ENCODE measurements at regions not wholly inside any gene's neighbourhood (a gene's known extent, or its start where the extent isn't known, plus 50 kb on each side); places are given as distances from the start of the nearest gene placed in this dataset.

DNA sequence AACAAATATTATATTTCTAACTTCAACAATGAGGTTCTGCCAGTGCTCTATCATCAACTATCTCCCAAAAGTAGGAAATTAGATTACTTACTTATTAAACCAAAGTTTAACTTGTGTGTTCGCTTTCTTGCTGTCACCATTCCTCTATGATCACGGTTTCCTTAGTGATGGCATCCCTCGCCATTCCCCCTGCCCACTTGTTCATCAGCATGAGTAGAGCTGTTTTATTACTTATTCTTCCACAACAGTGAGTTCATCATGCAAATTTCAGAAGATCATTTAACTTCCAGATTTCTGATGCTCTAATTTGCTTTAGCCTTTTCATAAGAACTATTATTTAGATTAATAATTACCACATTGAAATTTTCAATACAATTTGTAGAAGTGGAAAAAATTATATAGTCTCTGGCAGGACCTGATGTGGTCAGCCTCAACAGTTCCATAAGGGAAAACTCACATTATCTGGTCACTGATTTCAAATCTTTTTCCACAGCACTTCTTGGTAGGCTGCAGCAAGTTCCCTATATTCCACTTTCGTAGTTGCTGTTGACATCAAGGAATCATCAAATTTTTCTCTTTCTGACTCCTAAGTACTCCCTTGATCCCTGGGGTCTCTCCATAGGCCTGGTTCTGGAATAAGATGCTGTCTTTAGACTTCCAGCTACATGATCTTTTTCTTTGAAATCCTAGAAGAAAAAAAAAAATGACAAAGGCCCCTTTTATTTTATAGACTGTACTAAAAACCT is 174.6 kb downstream of the RASSF9 start:
- ChIA-PET POLR2A (no interaction called here), CTCF (ENCODE audit: unreplicated experiment) (no interaction called here)
- Histone ChIP-seq H4K20me1 (ENCODE audit: insufficient read depth, low read length) (no peaks in the 10 kb centered on the region), H3K9me3 (ENCODE audit: low read length) (no peaks in the 10 kb centered on the region), H3K9me2 (ENCODE audit: insufficient read depth, low read length) (no peaks in the 10 kb centered on the region), H3K4me1 (ENCODE audit: insufficient read depth, low read length, poor library complexity, severe bottlenecking) (no peaks in the 10 kb centered on the region), H3K36me3 (ENCODE audit: insufficient read depth, low read length) (no peaks in the 10 kb centered on the region), H3K4me2 (ENCODE audit: low read length) (no peak overlapping the region), H3K4me3 (ENCODE audit: low read depth, low read length, poor library complexity, severe bottlenecking) (no peak overlapping the region), H3K79me2 (ENCODE audit: insufficient read depth, low read depth, low read length) (no peaks in the 10 kb centered on the region), H2AFZ (ENCODE audit: low read length) (no peak overlapping the region), H3K27ac (ENCODE audit: low read depth, low read length, poor library complexity, severe bottlenecking) (no peak overlapping the region)
- TF ChIP-seq EZH2phosphoT487 (IDR thresholded peaks at IDR 0.05; ENCODE audit: borderline replicate concordance, low read depth, low read length): no peak
- TF ChIP-seq, protein P1, sequence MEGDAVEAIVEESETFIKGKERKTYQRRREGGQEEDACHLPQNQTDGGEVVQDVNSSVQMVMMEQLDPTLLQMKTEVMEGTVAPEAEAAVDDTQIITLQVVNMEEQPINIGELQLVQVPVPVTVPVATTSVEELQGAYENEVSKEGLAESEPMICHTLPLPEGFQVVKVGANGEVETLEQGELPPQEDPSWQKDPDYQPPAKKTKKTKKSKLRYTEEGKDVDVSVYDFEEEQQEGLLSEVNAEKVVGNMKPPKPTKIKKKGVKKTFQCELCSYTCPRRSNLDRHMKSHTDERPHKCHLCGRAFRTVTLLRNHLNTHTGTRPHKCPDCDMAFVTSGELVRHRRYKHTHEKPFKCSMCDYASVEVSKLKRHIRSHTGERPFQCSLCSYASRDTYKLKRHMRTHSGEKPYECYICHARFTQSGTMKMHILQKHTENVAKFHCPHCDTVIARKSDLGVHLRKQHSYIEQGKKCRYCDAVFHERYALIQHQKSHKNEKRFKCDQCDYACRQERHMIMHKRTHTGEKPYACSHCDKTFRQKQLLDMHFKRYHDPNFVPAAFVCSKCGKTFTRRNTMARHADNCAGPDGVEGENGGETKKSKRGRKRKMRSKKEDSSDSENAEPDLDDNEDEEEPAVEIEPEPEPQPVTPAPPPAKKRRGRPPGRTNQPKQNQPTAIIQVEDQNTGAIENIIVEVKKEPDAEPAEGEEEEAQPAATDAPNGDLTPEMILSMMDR (conservative IDR thresholded peaks at IDR 0.05; ENCODE audit: low read length): no peak
- BruUV-seq (replicated peaks): no TSS peak
- intact Hi-C loops (cut with micrococcal nuclease; ENCODE audit: unreplicated experiment): no loop called here
- DNase-seq (ENCODE audit: low spot score): no peak

DNA sequence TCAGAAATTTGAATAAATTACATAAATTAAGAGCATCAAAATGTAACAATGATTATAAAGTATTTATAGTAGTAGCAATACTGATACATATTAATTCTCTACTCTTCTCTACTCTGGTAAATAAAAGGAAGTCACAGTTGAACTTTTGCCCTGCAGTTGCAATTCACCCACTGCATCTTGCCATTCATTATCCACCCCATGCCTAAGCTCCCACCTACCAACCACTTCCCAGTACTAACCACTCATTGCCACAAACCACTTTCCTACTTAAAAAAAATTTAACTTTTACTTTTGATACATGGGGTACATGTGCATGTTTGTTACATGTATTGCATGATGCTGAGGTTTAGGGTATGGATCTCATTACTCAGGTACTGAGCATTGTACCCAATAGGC is 174.0 kb downstream of the RASSF9 start:
- no peak for TF ChIP-seq EZH2phosphoT487 (IDR thresholded peaks at IDR 0.05; ENCODE audit: borderline replicate concordance, low read depth, low read length)
- TF ChIP-seq, protein P1 (conservative IDR thresholded peaks at IDR 0.05; ENCODE audit: low read length): no peak
- Histone ChIP-seq H3K79me2 (ENCODE audit: insufficient read depth, low read depth, low read length) (no peaks in the 10 kb centered on the region), H3K36me3 (ENCODE audit: insufficient read depth, low read length) (no peaks in the 10 kb centered on the region), H3K4me2 (ENCODE audit: low read length) (no peak overlapping the region), H3K4me3 (ENCODE audit: low read depth, low read length, poor library complexity, severe bottlenecking) (no peak overlapping the region), H3K9me3 (ENCODE audit: low read length) (no peaks in the 10 kb centered on the region), H3K27ac (ENCODE audit: low read depth, low read length, poor library complexity, severe bottlenecking) (no peak overlapping the region), H3K4me1 (ENCODE audit: insufficient read depth, low read length, poor library complexity, severe bottlenecking) (no peaks in the 10 kb centered on the region), H4K20me1 (ENCODE audit: insufficient read depth, low read length) (no peaks in the 10 kb centered on the region), H3K9me2 (ENCODE audit: insufficient read depth, low read length) (no peaks in the 10 kb centered on the region), H2AFZ (ENCODE audit: low read length) (no peak overlapping the region)
- no TSS peak for BruUV-seq (replicated peaks)
- ChIA-PET CTCF (ENCODE audit: unreplicated experiment) (no interaction called here), POLR2A (no interaction called here)
- DNase-seq (ENCODE audit: low spot score): no peak
- intact Hi-C loops (cut with micrococcal nuclease; ENCODE audit: unreplicated experiment): no loop called here

DNA sequence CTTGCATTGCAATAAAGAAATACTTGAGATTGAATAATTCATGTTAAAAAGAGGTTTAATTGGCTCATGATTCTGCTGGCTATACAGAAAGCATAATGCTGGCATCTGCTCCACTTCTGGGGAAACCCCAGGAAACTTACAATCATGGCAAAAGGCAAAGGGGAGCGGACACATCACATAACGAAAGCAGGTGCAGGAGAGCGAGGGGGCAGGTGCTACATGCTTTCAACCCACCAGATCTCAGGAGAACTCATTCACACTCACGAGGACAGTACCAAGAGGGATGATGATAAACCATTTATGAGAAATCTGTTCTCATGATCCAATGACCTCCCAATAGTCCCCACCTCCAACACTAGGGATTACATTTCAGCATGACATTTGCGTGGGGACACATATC is 172.6 kb downstream of the RASSF9 start:
- CTCF ChIA-PET (ENCODE audit: unreplicated experiment): no interaction called here
- no peaks in the 10 kb centered on the region for H3K9me2 ChIP-seq (ENCODE audit: insufficient read depth, low read length)

More for the DNA sequence above, 172.6 kb downstream of the RASSF9 start:
- Histone ChIP-seq H2AFZ (ENCODE audit: low read length) (no peak overlapping the region), H3K4me1 (ENCODE audit: insufficient read depth, low read length, poor library complexity, severe bottlenecking) (no peaks in the 10 kb centered on the region), H3K79me2 (ENCODE audit: insufficient read depth, low read depth, low read length) (no peaks in the 10 kb centered on the region), H4K20me1 (ENCODE audit: insufficient read depth, low read length) (no peaks in the 10 kb centered on the region), H3K36me3 (ENCODE audit: insufficient read depth, low read length) (no peaks in the 10 kb centered on the region), H3K4me2 (ENCODE audit: low read length) (no peak overlapping the region), H3K9me3 (ENCODE audit: low read length) (no peaks in the 10 kb centered on the region), H3K27ac (ENCODE audit: low read depth, low read length, poor library complexity, severe bottlenecking) (no peak overlapping the region), H3K4me3 (ENCODE audit: low read depth, low read length, poor library complexity, severe bottlenecking) (no peak overlapping the region)
- intact Hi-C loops (cut with micrococcal nuclease; ENCODE audit: unreplicated experiment): no loop called here
- BruUV-seq (replicated peaks): no TSS peak
- POLR2A ChIA-PET: no interaction called here
- no peak for TF ChIP-seq EZH2phosphoT487 (IDR thresholded peaks at IDR 0.05; ENCODE audit: borderline replicate concordance, low read depth, low read length)
- TF ChIP-seq, protein P1 (conservative IDR thresholded peaks at IDR 0.05; ENCODE audit: low read length): no peak
- no peak for DNase-seq (ENCODE audit: low spot score)

Measured in OCI-LY7 (cell line).